ENCODE measurements at regions not wholly inside any gene's neighbourhood (a gene's known extent, or its start where the extent isn't known, plus 50 kb on each side); places are given as distances from the start of the nearest gene placed in this dataset.

- TF ChIP-seq ZNF274 (IDR thresholded peaks at IDR 0.05; ENCODE audit: low read length): no peak
- TF ChIP-seq ZNF274 (tag by site-specific recombination; IDR thresholded peaks at IDR 0.05; ENCODE audit: borderline replicate concordance): no peak
- TF ChIP-seq CTCF (tag by site-specific recombination; IDR thresholded peaks at IDR 0.05): no peak
- TF ChIP-seq KLF8 (tag by site-specific recombination; IDR thresholded peaks at IDR 0.05): no peak
- TF ChIP-seq ZNF239 (tag by site-specific recombination; IDR thresholded peaks at IDR 0.05): no peak
These were observed 431.8 kb downstream of the BCOR start for GRCh38 chrX:39665830-39666518.

Measured in HEK293 (cell line).